Ovary (tissue), 7 donors: ENCODE measurements at regions not wholly inside any gene's neighbourhood (a gene's known extent, or its start where the extent isn't known, plus 50 kb on each side); places are given as distances from the start of the nearest gene placed in this dataset.
A peak's percentile ranks its signal among the peaks of the same experiment; 100 is the strongest.

Experiments used
- DNase-seq, 5 donors: peaks; one replicate each; pipeline ENCODE4 v3.0.0-alpha.2; 2019 to 2020
- H3K27ac ChIP-seq, 2 donors: fragments of 200-600 bp; one replicate each; pipeline versions ENCODE4 v1.5.1 to v1.8.0; 2019 to 2022
- H3K27me3 ChIP-seq: fragments of 200-600 bp; one replicate; pipeline ENCODE4 v1.8.0; 2022
- H3K36me3 ChIP-seq: fragments of 200-600 bp; sonication (generic); one replicate; pipeline ENCODE4 v1.5.1; 2019
- H3K4me1 ChIP-seq: one replicate; pipeline ENCODE4 v1.8.1; 2013; ENCODE audit warnings: mild to moderate bottlenecking, moderate library complexity; ENCODE audit not compliant: insufficient read depth
- H3K4me3 ChIP-seq: fragments of 200-600 bp; sonication (generic); one replicate; pipeline ENCODE4 v1.5.1; 2017
- H3K9me3 ChIP-seq, 2 donors: fragments of 200-600 bp in 1 of 2; sonication (generic) in 1 of 2; one replicate each; pipeline versions ENCODE4 v1.5.1 to v1.8.1; 2013 to 2019; ENCODE audit warnings: mild to moderate bottlenecking in 1 of 2, moderate library complexity in 1 of 2
- EP300 ChIP-seq: sonication (generic); formaldehyde crosslinking; IDR thresholded peaks from one replicate; pipeline ENCODE4 v1.6.1; 2017; ENCODE audit warnings: antibody characterized with exemption
- POLR2A ChIP-seq: fragments of 450-650 bp; IDR thresholded peaks from one replicate; pipeline ENCODE4 v1.6.1; 2017; ENCODE audit warnings: antibody characterized with exemption, mild to moderate bottlenecking, moderate library complexity
- WGBS, 3 donors: extraction: QIAGEN DNeasy Blood & Tissue Kit in 1 of 3; methylation state at CpG; one replicate each; pipeline versions ENCODE4 v1.1.5 to v1.1.7; 2013 to 2017; 5-methylcytosine and 5-hydroxymethylcytosine counted together
- intact Hi-C, 4 donors: fragments of 100-400 bp; cut with DNase I; formaldehyde crosslinking; loops; one replicate each; pipeline versions ENCODE4 v1.11.0 to v1.15.1; 2022 to 2023
- TF ChIP-seq, protein P1 (sequence below), 3 donors: fragments of 450-650 bp in 2 of 3; fragments of 200-600 bp in 1 of 3; IDR thresholded peaks; one replicate each; pipeline versions ENCODE4 v1.5.1 to v1.8.0; 2016 to 2022; ENCODE audit warnings: antibody characterized with exemption in 3 of 3, mild to moderate bottlenecking in 1 of 3
- donor health status: DM: no; HTN: no; CAD: no; lungs with moderate emphysema.
- donor health status: DM: no; HTN: no; CAD: no.
- donor health status: Bipolar disorder and iron deficiency.
- donor health status: DM: no; HTN: no; CAD: no.
- donor health status: DM: yes; HTN: yes; CAD: no.

DNA sequence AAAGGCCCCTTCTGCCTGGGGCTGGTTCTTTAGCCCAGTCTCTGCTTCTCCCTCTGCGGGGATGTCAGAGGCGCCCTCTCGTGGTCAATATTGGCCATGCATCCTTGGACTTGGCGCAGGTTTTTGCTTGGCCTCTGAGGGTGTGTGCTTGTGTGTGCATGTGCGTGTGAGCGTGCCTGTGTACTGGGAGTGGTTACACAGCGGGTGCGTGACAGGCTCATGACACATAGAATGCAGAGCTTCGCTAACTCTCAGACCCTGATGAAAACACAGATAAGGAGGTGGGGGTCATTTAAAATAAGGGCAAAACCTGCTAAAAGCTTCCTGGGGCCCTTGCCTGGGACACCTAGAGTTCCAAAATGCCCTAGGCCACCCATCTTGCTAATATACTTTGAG is 160.9 kb downstream of the SMAD6 start:
- 1 to 3% (median 2%) methylated on average over 9 of the region's 9 CpGs for WGBS, 3 donors
- no peaks in the 10 kb centered on the region for H3K4me1 ChIP-seq
- peak; percentile 64 to 88 (median 84) for DNase-seq
- no peaks in the 10 kb centered on the region for H3K9me3 ChIP-seq
- H3K36me3 ChIP-seq, result no peaks in the 10 kb centered on the region
- H3K27me3 ChIP-seq, result no peaks in the 10 kb centered on the region
- intact Hi-C loops, result no loop called here
- TF ChIP-seq EP300, result no peak
- TF ChIP-seq, protein P1, sequence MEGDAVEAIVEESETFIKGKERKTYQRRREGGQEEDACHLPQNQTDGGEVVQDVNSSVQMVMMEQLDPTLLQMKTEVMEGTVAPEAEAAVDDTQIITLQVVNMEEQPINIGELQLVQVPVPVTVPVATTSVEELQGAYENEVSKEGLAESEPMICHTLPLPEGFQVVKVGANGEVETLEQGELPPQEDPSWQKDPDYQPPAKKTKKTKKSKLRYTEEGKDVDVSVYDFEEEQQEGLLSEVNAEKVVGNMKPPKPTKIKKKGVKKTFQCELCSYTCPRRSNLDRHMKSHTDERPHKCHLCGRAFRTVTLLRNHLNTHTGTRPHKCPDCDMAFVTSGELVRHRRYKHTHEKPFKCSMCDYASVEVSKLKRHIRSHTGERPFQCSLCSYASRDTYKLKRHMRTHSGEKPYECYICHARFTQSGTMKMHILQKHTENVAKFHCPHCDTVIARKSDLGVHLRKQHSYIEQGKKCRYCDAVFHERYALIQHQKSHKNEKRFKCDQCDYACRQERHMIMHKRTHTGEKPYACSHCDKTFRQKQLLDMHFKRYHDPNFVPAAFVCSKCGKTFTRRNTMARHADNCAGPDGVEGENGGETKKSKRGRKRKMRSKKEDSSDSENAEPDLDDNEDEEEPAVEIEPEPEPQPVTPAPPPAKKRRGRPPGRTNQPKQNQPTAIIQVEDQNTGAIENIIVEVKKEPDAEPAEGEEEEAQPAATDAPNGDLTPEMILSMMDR (IDR thresholded peaks at IDR 0.05), result peak; percentile 77 to 90 (median 78)
- no peak overlapping the region for H3K27ac ChIP-seq
- H3K4me3 ChIP-seq, result no peak overlapping the region

- WGBS, 3 donors, result 71 to 95% (median 80%) methylated on average over 2 of the region's 2 CpGs
- DNase-seq, result peak in 1 of 5 donors; percentile 8
- no peaks in the 10 kb centered on the region for H3K9me3 ChIP-seq
- H3K36me3 ChIP-seq, result no peaks in the 10 kb centered on the region
- no peaks in the 10 kb centered on the region for H3K4me1 ChIP-seq
- H3K27me3 ChIP-seq, result no peaks in the 10 kb centered on the region
- no peak for TF ChIP-seq POLR2A
- no peak overlapping the region for H3K4me3 ChIP-seq
- intact Hi-C loops, result no loop called here
- no peak overlapping the region for H3K27ac ChIP-seq
These were observed 161.5 kb downstream of the SMAD6 start for GRCh38 chr15:66863390-66864085.

- H3K27ac ChIP-seq, result no peak overlapping the region
- no peaks in the 10 kb centered on the region for H3K9me3 ChIP-seq
- H3K36me3 ChIP-seq, result no peaks in the 10 kb centered on the region
- DNase-seq, result no peak
- H3K27me3 ChIP-seq, result no peaks in the 10 kb centered on the region
- 93 to 97% (median 95%) methylated on average over 9 of the region's 9 CpGs for WGBS, 3 donors
- intact Hi-C loops, result no loop called here
- TF ChIP-seq EP300 (no peak), POLR2A (no peak)
- TF ChIP-seq, protein P1 (IDR thresholded peaks at IDR 0.05), result no peak
- H3K4me3 ChIP-seq, result no peak overlapping the region
- no peaks in the 10 kb centered on the region for H3K4me1 ChIP-seq
These were observed 162.2 kb downstream of the SMAD6 start for GRCh38 chr15:66864086-66864830.

- 91 to 94% (median 92%) methylated on average over 4 of the region's 4 CpGs for WGBS, 3 donors
- no peaks in the 10 kb centered on the region for H3K4me1 ChIP-seq
- H3K36me3 ChIP-seq, result no peaks in the 10 kb centered on the region
- TF ChIP-seq, protein P1 (IDR thresholded peaks at IDR 0.05), result no peak
- TF ChIP-seq EP300 (no peak), POLR2A (no peak)
- intact Hi-C loops, result no loop called here
- no peak overlapping the region for H3K4me3 ChIP-seq
- no peaks in the 10 kb centered on the region for H3K9me3 ChIP-seq
- no peaks in the 10 kb centered on the region for H3K27me3 ChIP-seq
- no peak overlapping the region for H3K27ac ChIP-seq
- no peak for DNase-seq
These were observed 162.8 kb downstream of the SMAD6 start for GRCh38 chr15:66864871-66865281.
